Neural crest cell (in vitro differentiated cells): ENCODE measurements at regions not wholly inside any gene's neighbourhood (a gene's known extent, or its start where the extent isn't known, plus 50 kb on each side); places are given as distances from the start of the nearest gene placed in this dataset.
"Not testable (repeated sequence)": the region's sequence is repeated elsewhere in the genome, so short reads cannot be mapped to it uniquely, and the experiment has no call there.

Source experiments
- DNase-seq: peaks from one replicate; pipeline ENCODE4 v3.0.0; 2021; ENCODE audit warnings: low read depth, mixed read lengths, low spot score
- H3K27ac Mint-ChIP-seq: one replicate; pipeline ENCODE4 v1.8.0; 2021; ENCODE audit warnings: mild to moderate bottlenecking, mixed read lengths; ENCODE audit not compliant: unreplicated experiment
- H3K27me3 Mint-ChIP-seq: 2 replicates; pipeline ENCODE4 v1.8.0; 2021; ENCODE audit warnings: low read depth, mild to moderate bottlenecking, mixed read lengths
- H3K36me3 Mint-ChIP-seq: 2 replicates; pipeline ENCODE4 v1.8.0; 2021; ENCODE audit warnings: low read depth, mild to moderate bottlenecking, mixed read lengths
- H3K4me1 Mint-ChIP-seq: 2 replicates; pipeline ENCODE4 v1.8.0; 2021; ENCODE audit warnings: mixed read lengths
- H3K4me3 Mint-ChIP-seq: one replicate; pipeline ENCODE4 v1.8.0; 2021; ENCODE audit warnings: mild to moderate bottlenecking, mixed read lengths
- H3K9me3 Mint-ChIP-seq: 2 replicates; pipeline ENCODE4 v1.8.0; 2021; ENCODE audit warnings: mixed read lengths
- CTCF ChIP-seq: fragments of 200-600 bp; sonication (generic); conservative IDR thresholded peaks from 2 replicates; pipeline ENCODE4 v1.5.0; 2021; ENCODE audit warnings: antibody characterized with exemption, mild to moderate bottlenecking

- Mint-ChIP-seq H3K9me3 (peaks cover 6% of the 10 kb centered on the region), H3K27ac (peak overlapping the region; percentile 5), H3K4me1 (peaks cover 14% of the 10 kb centered on the region), H3K27me3 (no peaks in the 10 kb centered on the region), H3K36me3 (peaks cover 15% of the 10 kb centered on the region), H3K4me3 (no peak overlapping the region)
- TF ChIP-seq CTCF, result no peak
- DNase-seq, result no peak
Observed at GRCh38 chr7:16369855-16370254, 51.5 kb downstream of the CRPPA start.

DNA sequence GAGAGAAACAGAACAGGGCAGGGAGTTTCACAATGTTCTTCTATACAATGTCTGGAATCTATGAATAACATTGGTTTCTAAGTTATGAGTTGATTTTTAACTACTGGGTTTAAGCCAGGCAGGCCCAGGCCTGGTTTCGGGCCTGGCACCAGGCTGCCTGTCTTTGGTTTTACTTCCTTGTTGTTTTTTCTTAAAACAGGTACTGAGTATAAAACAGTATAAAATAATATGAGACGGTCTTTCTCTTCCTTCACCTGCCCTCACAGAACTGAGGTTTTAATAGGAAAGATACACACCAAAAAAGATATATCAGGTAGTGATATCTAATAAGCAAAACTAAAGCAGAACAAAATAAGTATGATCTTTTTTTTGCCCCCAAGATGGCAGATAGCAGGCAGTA, 52.0 kb downstream of the CRPPA start:
- not testable (repeated sequence) for H3K27me3 Mint-ChIP-seq, H3K9me3 Mint-ChIP-seq, H3K36me3 Mint-ChIP-seq, DNase-seq, H3K4me3 Mint-ChIP-seq
- Mint-ChIP-seq H3K27ac (peak overlapping the region; percentile 73), H3K4me1 (peaks cover 14% of the 10 kb centered on the region)

DNA sequence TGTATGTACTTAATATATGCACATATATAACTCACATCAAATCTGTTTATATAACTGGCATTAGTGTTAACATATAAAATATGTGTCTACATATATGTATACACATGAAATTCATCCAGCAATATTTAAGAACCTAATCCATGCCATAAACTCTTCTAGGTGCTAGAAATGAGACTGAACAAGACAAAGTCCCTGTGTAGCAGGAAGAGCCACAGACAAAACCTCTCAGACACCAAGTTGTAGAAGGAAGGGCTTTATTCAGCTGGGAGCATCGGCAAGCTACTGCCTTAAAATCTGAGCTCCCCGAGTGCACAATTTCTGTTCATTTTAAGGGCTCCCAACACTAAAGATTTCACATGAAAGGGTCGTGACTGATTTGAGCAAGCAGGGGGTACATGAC, 52.5 kb downstream of the CRPPA start:
- Mint-ChIP-seq H3K27ac (peak overlapping the region; percentile 73), H3K9me3 (peaks cover 6% of the 10 kb centered on the region), H3K36me3 (peaks cover 9% of the 10 kb centered on the region), H3K27me3 (no peaks in the 10 kb centered on the region), H3K4me1 (peaks cover 14% of the 10 kb centered on the region), H3K4me3 (no peak overlapping the region)
- TF ChIP-seq CTCF, result no peak
- no peak for DNase-seq

DNA sequence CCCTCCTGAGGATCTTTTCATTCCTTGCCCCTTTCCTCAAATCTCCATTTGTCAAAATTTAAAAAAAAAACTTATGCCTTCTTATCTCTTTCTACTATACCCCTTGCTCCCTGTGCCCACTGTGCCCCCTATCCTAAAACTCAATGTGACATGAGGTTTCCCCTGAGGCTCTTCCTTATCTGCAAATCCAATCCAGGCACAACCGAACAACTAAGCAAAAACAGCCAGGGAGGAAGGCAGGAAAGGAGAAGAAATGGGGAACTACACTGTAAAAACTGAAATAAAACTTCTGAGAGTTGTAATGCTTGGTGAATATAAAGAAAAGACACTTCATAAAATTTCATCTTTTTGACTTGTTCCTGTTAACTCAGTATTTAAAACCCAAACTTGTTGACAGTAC, 54.2 kb downstream of the CRPPA start:
- Mint-ChIP-seq H3K4me1 (peaks cover 14% of the 10 kb centered on the region), H3K4me3 (no peak overlapping the region), H3K27me3 (no peaks in the 10 kb centered on the region), H3K27ac (peak overlapping the region; percentile 92), H3K9me3 (peaks cover 2% of the 10 kb centered on the region), H3K36me3 (peaks cover 2% of the 10 kb centered on the region)
- no peak for TF ChIP-seq CTCF
- DNase-seq, result no peak

GRCh38 chr7:16365952-16366351, 55.4 kb downstream of the CRPPA start:
- no peaks in the 10 kb centered on the region for H3K36me3 Mint-ChIP-seq
- H3K9me3 Mint-ChIP-seq, result peaks cover 3% of the 10 kb centered on the region

DNA sequence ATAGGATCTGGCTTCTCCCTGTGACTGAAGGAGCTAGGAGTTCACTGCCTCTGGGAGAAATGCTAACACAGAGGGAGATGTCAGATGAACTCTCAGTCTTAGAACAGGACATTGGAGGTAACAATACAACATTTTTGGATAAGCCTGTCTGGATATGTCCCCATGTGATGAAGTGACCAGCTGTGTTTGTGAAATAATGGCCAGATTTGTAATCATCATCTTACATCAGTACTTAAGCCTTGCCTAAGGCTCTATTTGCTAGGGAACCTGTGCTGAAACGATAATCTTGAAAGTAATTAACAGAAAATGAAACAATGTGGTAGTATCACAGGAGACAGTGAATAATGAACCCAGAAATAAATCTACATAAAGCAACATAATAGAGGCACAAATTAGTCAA, 56.2 kb downstream of the CRPPA start:
- DNase-seq, result no peak
- H3K9me3 Mint-ChIP-seq, result peaks cover 3% of the 10 kb centered on the region
- H3K4me3 Mint-ChIP-seq, result no peak overlapping the region
- no peaks in the 10 kb centered on the region for H3K36me3 Mint-ChIP-seq
- no peak for TF ChIP-seq CTCF
- H3K4me1 Mint-ChIP-seq, result peaks cover 14% of the 10 kb centered on the region
- no peak overlapping the region for H3K27ac Mint-ChIP-seq
- H3K27me3 Mint-ChIP-seq, result no peaks in the 10 kb centered on the region

More at GRCh38 chr7:16365952-16366351, 55.4 kb downstream of the CRPPA start:
- Mint-ChIP-seq H3K4me3 (no peak overlapping the region), H3K27me3 (no peaks in the 10 kb centered on the region), H3K27ac (no peak overlapping the region), H3K4me1 (peaks cover 14% of the 10 kb centered on the region)
- no peak for TF ChIP-seq CTCF
- DNase-seq, result no peak
